ENCODE measurements at regions not wholly inside any gene's neighbourhood (a gene's known extent, or its start where the extent isn't known, plus 50 kb on each side); places are given as distances from the start of the nearest gene placed in this dataset.

DNA sequence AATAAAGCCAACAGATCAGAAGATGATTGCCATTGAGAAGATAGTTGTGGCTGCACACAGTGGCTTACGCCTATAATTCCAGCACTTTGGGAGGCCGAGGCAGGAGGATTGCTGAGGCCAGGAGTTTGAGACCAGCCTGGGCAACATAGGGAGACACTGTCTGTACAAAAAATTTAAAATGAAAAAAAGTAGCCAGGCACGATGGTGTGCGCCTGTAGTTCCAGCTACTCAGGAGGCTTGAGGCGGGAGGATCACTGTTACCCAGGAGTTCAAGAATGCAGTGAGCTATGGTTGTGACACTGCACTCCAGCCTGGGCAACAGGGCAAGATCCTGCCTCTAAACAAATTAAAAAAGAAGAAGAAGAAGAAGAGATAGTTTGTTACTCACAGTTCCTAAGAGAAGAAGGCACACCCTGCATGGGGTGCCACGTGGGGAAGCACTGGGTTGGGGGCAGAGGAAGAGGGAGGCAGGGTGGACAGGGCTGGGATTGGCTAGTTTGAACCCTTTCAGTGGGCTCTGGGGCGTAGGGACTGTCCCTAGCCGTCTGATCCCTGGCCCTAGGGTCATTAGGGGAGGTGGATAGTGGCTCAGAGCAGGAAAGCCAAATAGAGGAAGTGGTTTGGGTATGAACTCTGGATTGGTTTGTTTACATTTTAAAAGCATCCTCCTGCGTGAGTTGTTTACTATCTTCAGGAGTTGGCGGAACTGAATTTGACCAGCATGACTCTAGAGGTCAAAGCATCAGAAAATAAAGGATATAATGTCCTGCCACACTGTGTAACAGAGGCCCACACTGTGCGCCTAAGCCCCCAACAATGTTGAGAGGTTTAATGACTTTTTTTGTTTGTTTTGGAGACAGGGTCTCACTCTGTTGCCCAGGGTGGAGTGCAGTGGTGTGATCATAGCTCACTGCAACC, 60.5 kb upstream of the MEDAG start:
- no peak for DNase-seq

GRCh38 chr13:30846311-30846710, 59.8 kb upstream of the MEDAG start:
- DNase-seq, result no peak

DNA sequence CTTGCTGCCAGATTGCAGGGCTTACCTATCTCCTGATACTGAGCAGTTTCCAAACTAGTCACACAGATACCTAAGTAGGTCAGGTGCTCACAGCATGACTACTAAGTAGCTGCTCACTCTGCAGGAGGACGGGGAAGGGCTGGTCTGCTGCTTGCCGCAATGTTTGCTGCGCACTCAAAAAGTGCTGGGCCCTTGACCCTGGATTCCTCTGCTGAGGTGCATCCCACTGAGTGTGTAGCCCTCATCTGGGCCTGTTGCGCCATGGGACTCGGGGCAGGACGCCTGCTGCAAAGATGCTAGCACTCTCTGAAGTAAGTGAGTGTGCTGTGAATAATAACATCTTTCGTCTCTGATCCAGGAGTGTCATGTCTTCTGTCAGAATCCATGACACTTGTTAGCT, 59.2 kb upstream of the MEDAG start:
- peak; percentile 4 for DNase-seq

DNA sequence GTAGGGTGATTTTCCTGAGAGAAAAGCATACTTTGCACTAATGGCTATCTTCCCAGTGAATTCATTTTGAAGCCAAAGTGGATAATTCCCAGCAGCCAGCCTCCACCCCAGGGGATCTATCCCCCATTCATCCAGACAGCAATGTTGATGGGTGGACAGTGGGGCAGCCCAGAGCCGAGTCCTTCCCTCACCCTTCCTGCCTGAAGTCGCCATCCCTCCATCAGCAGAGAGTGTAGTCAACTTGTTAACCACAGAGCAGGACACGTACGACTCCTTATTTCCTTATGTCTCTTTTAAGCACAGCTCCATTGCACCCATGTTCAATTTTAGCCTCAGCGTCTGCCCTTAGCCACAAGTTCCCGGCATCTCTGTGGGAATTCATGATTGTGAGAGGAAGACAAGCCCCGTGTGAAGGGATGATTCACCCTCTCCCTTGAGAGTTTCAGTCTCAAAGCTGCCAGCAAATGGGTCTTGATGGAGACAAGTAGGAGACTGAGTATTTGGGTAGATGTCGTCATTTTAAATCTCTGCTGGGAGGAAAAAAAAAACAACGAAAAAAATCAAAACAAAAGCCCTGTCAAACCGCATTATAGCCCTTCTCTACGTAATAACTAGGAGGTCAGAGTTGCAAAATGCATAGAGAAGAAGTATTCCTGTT, 58.3 kb upstream of the MEDAG start:
- peak; percentile 31 for DNase-seq

DNA sequence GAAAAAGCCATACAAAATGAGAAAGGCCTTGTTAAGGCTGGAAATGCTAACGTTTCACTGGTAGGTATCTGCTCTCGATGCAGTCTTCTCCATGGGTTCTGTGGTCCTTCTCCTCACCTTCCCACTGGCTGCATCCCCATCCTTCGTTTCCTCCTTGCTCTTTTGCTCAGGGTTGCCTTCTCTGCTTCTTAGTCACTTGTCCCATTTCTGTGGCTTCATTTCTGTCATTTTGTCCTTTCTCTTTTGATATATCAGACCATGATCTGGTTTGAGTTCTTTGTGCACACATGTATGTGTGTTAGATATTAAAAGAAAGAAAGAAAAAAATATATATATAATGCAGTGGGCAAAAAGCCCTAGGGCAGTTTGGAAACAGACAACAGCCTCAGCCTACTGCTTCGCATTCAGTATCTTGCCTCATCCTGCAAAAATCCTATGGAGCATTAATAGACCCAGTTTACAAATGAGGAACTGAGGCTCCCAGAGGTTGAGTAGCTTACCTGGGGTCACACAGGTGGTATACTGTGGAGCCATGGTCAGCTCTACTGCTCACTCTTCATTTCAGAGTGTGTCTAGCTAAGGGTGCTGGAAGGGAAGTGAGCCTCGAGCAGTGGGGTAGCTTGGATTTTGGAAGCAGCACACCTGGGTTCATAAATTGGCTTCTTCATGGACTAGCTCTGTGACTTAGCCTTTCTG, 57.6 kb upstream of the MEDAG start:
- DNase-seq, result no peak

DNA sequence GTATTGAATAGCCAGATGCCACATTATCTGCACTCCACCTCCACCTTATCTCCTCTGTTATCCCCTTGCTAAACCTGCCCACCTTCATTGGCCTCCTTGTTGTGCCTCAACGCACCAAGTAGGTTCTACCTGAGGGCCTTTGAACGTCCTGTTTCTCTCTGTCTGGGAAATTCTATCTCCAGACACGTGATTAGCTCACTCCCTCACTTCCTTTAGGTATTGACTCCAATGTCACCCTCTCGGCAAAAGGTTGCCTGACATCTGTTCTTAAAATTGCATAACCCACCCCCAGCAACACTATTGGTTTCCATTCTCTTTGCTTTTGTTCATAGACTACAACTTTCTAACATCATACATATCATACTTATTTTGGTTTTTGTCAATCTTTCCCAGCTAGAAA, 56.5 kb upstream of the MEDAG start:
- DNase-seq, result no peak

- DNase-seq, result no peak
Observed at GRCh38 chr13:30850204-30850866, 55.7 kb upstream of the MEDAG start.

DNA sequence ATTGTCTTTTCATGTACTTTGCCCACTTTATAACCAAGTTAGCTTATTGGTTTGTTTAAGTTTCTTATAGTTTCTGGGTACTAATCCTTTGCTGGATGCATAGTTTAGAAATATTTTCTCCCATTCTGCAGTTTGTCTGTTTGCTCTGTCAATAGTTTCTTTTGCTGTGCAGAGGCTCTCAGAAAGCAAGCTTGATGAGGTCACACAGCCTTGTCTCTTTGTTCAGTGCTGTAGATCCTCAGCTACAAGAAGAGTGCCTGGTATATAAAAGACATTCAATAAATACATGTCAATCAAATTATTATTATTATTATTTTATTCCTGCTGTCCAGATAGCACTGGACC, 55.2 kb upstream of the MEDAG start:
- no peak for DNase-seq

GRCh38 chr13:30851697-30852096, 54.4 kb upstream of the MEDAG start:
- no peak for DNase-seq

DNA sequence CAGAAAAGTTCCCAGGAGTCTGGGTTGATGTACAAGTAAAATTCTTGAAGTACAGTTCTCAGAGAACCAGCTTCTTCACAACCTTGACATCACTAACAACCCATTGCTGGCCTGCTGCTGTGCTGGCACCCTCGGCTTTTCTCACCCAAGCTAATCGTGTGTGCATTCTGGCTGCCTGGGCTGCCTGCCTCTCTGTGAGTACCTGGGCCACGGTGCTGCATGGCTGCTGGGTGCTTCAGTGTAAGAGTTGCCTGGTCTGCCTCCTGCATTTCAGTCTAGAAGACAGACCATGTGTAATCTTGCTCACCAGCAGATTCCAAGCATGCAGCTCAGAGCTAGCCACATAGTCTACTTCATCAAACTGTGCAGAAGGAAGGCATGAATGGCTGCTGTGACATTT, 50.5 kb upstream of the MEDAG start:
- DNase-seq, result no peak

DNA sequence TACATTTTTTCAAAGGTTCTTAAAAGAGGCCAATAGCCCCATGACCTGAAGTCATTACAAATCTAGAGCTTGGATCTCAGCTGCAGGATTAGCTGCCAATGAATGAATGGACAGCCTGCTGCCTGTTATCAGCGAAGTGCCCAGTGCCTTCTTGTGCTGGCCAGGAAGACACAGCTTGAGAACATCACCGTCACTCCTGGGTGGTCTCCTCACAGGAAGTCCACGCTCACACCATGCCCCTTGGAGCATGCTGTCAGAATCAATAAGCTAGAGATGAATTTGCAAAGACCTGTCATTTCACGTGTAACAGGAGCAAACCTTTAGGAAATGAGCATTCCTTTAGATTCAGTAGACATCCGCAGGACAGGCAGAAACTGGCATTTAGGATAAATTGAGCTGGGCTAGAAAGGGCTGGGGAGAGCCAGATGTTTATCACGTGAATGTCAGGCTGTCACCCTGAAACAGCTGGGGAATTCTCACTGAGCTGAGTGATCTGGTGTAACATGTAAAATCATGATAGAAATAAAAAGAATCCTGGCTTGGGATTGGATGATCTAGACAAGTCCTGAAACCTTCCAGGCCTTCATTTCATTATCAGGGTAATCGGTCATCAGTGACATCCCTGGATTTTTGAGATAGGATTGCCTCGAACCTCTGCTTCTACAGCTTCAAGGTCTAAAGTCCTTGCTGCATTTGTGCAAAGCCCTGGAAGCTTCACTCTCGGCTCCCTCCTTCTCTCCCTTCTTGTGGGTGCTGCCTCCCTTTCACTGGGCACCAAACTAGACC, 49.9 kb upstream of the MEDAG start:
- no peak for DNase-seq

Measured in stimulated activated CD4-positive, alpha-beta T cell treated with anti-CD3 and anti-CD28 coated beads, Interleukin-4, amount 100 ng/mL, for 24 hours (primary cell).